AG04449 (cell line): ENCODE measurements at regions not wholly inside any gene's neighbourhood (a gene's known extent, or its start where the extent isn't known, plus 50 kb on each side); places are given as distances from the start of the nearest gene placed in this dataset.

ENCODE experiments used
- CTCF ChIA-PET: fragments of 350-600 bp; formaldehyde crosslinking; extraction: SDS; loops from one replicate; lab custom pipeline; 2021; ENCODE audit warnings: antibody characterized with exemption; lab: Yijun Ruan, JAX
- POLR2A ChIA-PET: fragments of 400-600, 350-600 bp; formaldehyde crosslinking; extraction: SDS; loops from one replicate; lab custom pipeline; 2020; ENCODE audit warnings: antibody characterized with exemption, inconsistent platforms; lab: Yijun Ruan, JAX
- DNase-seq: peaks from one replicate; pipeline ENCODE4 v3.0.0-alpha.2; 2010; ENCODE audit warnings: low read depth, low spot score
- H3K4me3 ChIP-seq: 2 replicates; pipeline ENCODE4 v1.5.1; 2011; ENCODE audit warnings: low read depth, mild to moderate bottlenecking, control low read depth, low read length
- CTCF ChIP-seq: IDR thresholded peaks from one replicate; pipeline ENCODE4 v1.5.1; 2011; ENCODE audit warnings: mild to moderate bottlenecking, moderate library complexity, low read length, control low read depth, inconsistent platforms; ENCODE audit not compliant: insufficient read depth; ENCODE audit errors: missing control alignments

- no peak overlapping the region for H3K4me3 ChIP-seq
- ChIA-PET POLR2A (no interaction called here), CTCF (no interaction called here)
- no peak for TF ChIP-seq CTCF
- DNase-seq = peak; percentile 40
Measured at GRCh38 chr4:132180020-132180427, 969.1 kb upstream of the PCDH10 start.

GRCh38 chr4:132195176-132195575, 953.9 kb upstream of the PCDH10 start:
- DNase-seq = peak; percentile 5
- ChIA-PET CTCF (no interaction called here), POLR2A (no interaction called here)
- no peak for TF ChIP-seq CTCF
- no peak overlapping the region for H3K4me3 ChIP-seq

- TF ChIP-seq CTCF = no peak
- CTCF ChIA-PET = no interaction called here
- DNase-seq = no peak
- POLR2A ChIA-PET = no interaction called here
- H3K4me3 ChIP-seq = no peak overlapping the region
Measured at GRCh38 chr4:132203618-132204017, 945.5 kb upstream of the PCDH10 start.

GRCh38 chr4:132214519-132214918, 934.6 kb upstream of the PCDH10 start:
- DNase-seq = no peak
- POLR2A ChIA-PET = no interaction called here
- TF ChIP-seq CTCF = no peak
- CTCF ChIA-PET = no interaction called here
- H3K4me3 ChIP-seq = no peak overlapping the region

GRCh38 chr4:132218406-132218805, 930.7 kb upstream of the PCDH10 start:
- no peak for TF ChIP-seq CTCF
- ChIA-PET CTCF (no interaction called here), POLR2A (no interaction called here)
- H3K4me3 ChIP-seq = no peak overlapping the region
- no peak for DNase-seq

GRCh38 chr4:132227151-132227856, 921.8 kb upstream of the PCDH10 start:
- TF ChIP-seq CTCF = no peak
- ChIA-PET POLR2A (no interaction called here), CTCF (interaction anchor here (1.0 kb wide), 1 partner anchor 1867 kb away, joined by 3 read pairs; no protein-coding TSS in a partner anchor)
- no peak for DNase-seq
- no peak overlapping the region for H3K4me3 ChIP-seq
